ENCODE measurements at regions not wholly inside any gene's neighbourhood (a gene's known extent, or its start where the extent isn't known, plus 50 kb on each side); places are given as distances from the start of the nearest gene placed in this dataset.

- no peak for DNase-seq
Observed at GRCh38 chr10:10489076-10489475, 528.6 kb upstream of the CELF2 start.

DNA sequence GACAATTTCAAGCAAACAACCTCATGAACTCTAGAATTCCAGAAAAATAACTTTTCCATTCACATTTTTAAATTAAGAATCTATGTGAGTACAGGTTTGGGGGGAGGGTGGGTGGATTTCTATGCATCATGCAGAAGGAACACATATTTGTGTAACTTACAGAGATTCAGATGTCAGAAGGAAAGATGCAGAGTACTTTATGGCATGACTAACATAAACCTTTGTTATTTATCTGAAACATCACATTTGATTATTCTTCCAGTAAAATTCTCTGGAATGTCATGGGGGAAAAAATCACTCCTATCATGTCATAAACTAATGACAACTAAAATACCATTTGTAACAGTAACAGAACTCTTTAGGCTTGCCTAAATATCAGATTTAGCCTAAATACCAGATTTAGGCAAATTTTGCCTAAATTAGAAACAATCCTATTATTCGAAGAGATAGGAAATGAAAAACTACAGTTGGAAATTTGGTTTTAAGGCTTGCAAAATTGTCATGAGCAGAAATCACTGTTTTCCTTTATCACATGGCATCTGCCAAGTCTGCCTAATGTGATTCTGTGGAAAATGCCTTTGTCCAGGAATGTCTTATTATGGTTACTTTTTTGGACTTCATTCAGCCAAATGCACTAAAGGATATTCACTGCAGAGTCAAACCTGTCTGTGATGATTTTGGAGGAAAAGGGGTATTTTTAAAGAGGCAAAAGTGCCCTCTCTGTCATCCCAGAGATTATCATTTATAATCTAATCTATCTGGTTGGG, 527.7 kb upstream of the CELF2 start:
- DNase-seq, result no peak

DNA sequence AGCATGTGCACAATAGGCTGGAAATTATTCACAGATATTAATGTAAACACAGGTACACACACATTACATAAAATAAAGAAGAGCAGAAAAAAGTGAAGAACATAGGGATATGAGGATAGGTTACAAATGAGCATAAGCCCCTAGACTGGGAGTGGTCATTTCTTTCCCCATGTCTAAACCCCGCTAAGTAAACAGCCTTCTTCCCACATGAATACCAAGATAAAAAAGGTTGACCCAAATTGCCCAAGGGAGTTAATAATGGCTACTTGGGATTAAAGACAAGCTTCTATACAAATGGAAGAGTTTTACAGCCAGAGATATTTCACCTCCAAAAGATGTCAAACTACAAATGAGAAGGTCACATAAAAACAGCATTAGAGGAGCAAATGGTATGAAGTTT, 527.1 kb upstream of the CELF2 start:
- no peak for DNase-seq

- DNase-seq, result no peak
Observed at GRCh38 chr10:10492420-10492819, 525.3 kb upstream of the CELF2 start.

DNA sequence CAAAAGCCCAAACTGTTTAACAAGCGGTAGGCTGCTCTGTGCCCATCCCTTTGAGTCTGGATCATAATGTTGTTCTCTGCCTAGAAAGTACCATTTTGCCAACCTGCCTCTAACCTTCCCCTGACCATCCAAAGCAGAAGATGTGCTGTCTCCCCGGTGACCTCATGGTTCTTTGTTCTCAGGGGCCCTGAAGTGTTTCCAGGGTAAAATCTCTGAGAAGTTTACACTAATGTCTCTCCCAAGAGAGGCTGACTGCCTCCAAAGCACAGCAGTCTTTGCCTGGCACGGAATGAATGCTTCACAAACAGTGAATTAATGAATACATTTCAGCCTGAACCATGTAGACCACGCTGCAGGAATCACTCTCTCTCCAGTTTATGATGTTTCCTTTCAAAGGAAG, 523.8 kb upstream of the CELF2 start:
- DNase-seq, result no peak

GRCh38 chr10:10497245-10497644, 520.4 kb upstream of the CELF2 start:
- DNase-seq, result no peak

DNA sequence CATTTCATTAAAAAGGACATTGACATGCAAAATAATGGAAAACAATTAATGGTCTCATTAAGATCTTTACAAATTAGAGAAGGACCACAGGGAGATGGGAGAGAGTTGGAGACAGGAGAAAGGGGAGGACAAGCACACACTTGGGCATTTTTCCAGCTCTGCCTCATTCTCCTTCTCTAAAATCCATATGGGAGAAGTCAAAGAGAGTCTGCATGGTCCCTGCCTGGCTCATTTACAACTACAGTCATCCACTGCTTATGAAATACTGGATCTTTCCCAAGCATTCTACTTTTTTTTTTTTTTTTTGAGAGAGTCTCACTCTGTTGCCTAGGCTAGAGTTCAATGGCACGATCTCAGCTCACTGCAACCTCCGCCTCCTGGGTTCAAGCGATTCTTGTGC, 518.9 kb upstream of the CELF2 start:
- no peak for DNase-seq

DNA sequence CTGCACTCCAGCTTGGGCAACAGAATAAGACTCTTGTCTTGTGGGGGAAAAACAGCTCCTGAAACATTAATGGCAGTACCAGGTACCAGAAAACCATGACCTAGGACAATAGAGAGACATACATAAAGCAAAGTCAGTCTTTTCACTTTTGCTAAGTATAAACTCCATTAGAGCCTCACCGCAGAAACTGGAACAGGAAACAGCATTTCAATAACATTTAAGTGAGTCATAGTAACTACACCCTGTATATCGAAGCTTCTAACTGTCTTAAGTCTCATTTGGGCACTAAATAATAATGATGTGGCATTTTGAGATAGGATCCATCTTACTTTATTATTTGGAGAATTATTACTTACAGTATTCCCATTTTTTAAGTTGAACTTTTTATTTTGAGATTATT, 517.8 kb upstream of the CELF2 start:
- DNase-seq, result no peak

GRCh38 chr10:10500937-10501336, 516.7 kb upstream of the CELF2 start:
- no peak for DNase-seq

DNA sequence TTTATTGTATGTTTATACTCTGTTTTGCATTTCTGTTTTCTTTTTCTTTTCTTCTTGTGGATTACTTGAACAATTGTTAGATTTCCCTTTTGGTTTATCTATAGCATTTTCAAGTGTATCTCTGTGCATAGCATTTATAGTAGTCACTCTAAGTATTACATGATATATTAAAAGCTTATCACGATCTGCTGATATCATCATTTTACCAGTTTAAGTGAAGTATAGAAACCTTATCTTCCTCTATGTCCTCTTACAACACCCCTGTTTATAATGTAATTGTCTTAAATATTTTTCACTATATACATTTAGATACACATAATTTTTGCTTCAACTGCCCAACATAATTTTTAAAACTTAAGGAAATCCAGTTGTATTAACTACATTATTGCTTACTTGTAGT, 513.9 kb upstream of the CELF2 start:
- no peak for DNase-seq

DNA sequence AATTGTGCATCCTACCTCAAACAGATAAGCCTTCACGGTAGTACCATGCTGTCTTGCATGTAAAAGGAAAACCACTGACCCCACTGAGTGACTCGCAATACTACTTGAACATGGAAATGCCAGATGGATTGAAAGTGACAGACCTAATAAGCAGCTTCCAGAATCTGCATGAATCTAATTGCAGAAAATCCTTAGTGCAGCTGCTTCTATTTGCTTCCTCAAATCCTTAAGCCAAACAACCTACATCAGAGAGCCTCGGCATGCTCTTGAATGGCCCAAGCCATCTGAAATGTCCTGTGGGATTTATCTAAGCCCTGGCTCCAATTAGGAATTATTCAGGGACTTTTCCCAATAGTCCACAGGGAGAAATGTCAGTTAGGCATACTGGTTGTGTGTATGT, 509.5 kb upstream of the CELF2 start:
- DNase-seq, result no peak

- no peak for DNase-seq
Observed at GRCh38 chr10:10510179-10510578, 507.5 kb upstream of the CELF2 start.

- no peak for DNase-seq
Observed at GRCh38 chr10:10513067-10513466, 504.6 kb upstream of the CELF2 start.

DNA sequence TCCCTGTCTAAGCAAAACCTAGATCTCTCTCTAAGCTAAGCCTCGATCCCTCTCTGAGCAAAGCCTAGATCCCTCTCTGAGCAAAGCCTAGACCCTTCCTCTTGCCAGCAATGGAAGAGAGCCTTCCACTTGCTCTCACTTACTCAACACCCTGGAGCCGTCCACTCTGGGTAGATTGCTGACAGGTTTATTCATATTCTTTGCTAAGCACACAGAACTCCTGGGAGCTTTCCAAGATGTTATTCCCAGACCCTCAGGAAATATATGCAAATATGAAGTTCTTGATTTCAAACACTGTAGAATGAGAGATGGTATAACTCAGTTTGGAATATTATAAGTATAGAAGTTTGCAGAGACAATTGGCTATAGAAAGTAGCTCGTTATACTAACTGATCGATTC, 503.8 kb upstream of the CELF2 start:
- DNase-seq, result no peak

DNA sequence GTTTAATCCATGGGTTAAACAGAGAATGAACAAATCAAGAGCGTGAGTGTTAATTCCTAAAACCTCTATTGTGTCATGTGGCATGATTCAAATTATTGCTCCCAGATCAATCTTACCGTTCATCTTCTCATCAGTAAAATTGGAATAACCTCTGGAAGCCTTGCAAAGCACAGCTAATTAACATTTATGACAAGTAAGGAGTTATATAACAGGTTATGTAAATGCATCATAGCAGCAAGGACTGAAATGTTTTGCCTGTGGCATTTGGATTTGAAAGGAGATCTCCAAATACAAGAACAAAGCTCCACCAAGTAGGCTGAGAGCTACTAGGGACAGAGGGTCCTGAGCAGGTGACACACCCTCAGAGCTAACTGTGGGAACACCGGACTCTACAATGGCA, 502.9 kb upstream of the CELF2 start:
- DNase-seq, result no peak

DNA sequence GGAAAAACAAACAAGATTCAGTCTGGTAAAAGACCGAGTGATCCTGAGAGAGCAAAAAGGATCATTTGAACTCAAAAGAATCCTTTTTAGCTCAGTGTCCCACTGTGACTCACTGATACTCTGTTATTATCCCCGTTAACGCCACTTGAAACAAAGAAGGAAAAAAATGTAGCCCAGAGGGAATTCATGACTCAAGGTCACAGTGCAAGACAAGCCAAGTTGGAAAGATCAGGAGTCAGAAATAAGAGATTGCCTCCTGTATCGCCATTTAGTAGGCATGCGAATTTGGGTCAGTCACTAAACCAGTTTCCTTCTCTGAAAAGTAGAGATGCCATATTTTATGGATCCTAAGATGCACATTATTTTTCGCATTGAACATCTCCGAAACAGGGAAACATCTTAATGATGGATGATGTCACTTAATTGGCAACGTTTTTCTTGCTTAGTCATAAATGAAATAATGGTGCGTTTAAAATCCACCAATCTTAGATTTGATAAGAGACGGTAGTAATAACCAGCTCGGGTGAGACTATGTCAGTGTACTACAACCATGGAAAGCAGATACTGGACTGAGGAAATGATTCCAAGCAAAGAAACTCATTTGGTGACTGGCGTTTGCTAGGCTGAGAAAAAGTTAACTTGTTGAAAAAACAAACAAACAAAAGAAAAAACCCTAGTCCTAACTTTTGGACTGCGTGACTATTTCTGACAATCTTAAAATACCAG, 502.0 kb upstream of the CELF2 start:
- no peak for DNase-seq

DNA sequence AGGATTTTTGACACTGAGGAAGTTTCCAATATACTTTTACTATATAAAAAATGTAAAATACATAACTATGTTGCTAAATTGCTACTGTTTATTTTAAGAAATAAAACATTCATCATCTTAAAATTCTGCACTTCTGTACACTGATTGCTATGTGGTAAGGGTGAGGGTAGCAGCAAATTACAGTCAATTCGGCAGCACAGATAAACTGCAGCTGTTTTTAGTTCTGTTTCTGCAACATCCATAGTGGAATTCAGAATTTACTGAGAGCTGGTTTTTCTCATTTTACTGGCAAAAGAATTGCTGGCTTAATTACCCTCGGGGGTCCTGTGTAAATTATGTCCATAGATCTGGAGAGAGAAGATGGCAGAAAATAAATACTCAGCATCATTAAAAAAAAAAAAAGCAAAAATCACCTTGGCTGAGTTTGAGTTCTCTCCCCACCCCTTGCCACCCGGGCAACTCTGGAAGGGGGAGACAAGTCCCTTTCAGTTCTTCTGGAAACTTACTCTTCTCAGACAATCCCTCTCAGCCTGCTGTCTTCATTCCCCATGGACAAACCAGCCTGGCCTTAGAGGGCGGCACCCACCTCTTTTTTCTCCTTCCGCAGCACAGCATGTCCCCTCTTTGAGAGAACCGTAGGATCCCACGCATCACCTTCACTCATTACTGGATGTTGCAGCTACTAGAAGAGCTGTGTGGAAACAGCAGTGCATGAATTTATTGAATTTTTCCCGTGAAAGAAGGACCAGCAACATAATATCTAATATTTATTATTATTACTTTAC, 501.1 kb upstream of the CELF2 start:
- DNase-seq, result no peak

- DNase-seq, result no peak
Observed at GRCh38 chr10:10517866-10518265, 499.8 kb upstream of the CELF2 start.

DNA sequence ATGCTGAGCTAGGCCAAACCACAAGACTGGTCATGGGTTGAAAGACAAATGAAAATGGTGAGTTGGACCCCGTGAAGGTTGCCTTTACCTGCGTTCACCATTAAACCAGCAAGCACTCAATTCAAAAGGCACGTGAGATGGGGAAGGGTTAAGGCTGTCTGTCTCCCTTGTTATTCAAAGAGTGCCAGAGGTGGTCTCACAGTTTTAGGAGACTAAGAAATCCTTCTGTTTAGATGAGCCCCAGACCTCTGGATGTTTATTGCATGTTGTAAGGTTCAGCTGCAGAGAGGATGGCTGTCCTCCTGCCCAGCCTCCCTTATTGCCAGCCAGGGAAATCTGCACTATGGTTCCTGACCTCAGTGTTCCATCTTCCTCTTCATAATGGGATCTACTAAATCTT, 498.0 kb upstream of the CELF2 start:
- DNase-seq, result no peak

DNA sequence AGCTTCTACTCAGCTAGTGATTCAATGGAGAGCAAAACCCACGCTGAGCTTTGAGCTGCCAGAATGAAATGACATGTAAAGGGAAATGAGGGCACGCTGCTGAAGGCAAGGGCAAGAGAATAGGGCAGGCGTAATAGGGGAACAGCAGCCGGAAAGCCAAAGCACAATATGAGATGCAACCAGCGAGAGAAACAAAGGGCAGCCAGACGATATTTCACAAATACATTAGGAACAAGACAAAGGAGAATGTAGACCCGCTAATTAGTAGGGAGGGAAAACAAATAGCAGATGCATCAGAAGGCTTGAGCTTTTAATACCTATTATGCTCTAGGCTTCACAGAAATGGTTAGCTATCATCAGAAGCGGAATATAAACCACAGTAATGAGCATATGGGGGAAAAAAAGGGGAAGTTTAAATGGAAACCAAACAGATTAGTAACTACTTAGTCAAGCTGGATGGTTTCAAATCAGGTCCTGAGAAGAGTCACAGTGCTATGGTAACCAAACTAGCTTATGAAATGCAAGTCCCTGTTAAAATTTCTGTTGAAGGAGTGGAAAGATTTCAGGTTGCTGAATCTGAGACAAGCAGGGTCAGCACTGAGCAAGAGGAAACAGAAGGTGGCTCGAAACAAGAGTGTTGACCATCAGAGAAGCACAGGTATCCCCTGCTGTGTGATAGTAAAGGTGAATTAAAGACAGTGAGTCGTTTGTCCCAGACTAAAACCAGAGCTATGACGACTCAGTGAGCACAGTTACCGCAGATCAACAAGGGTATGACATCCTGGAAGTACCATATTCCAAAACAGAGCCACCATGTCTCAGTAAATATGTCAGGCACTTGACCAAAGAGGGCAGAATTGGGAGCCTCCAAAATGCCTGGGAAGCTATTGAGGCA, 496.9 kb upstream of the CELF2 start:
- DNase-seq, result no peak

DNA sequence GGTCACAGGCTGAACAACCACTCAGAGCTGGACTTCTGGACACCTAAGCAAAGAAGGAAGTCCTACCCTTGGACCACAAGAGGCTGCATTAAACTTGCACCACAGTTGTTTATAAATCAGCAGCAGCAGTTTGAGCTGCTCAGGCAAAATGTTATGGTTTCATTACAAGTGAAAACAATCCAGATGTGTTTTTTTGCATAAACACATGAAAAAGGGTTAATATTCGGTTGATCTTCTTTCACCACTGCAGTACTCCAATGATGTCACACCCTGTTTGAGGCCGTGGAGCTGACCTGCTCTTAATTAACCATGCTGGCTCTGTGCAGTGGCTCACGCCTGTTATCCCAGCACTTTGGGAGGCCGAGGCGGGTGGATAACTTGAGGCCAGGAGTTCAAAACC, 490.8 kb upstream of the CELF2 start:
- DNase-seq, result no peak

DNA sequence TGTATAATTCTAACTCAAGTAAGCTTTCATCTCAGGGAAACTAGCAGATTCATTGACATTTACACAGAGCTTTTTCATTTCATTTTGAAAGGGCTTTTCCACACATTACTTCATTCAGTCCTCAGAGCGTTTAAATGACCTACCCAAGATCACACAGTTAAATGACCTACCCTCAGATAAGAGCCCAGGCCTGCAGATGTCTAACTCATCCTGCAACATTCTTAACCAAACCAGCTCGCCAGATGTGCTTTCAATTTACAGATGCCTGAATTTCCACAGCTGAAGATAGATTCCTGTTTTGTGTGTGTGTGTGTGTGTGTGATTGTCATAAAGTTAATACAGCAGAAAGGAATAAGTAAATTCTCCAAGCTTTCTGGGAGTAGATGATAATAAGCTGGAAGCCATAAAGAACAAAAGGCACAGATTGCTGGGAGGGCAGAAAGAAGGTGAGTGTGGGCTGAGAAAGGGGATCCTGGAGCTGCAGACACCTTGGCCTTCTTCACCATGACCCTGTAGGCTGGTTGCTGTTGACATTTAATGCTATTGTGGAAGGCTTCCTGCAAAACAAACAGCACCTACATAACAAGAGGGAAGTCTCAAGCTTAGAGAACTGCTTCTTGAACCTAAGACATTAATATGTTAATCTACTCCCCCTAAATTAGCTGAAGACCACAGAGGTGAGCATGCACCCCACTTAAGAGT, 489.7 kb upstream of the CELF2 start:
- no peak for DNase-seq

Data from CD4-positive, alpha-beta T cell treated with Interleukin-15 for 1 hour (primary cell).